Uterus (tissue), 2 donors: ENCODE measurements at regions not wholly inside any gene's neighbourhood (a gene's known extent, or its start where the extent isn't known, plus 50 kb on each side); places are given as distances from the start of the nearest gene placed in this dataset.

Source experiments
- POLR2A ChIP-seq, 2 donors: fragments of 450-650 bp; IDR thresholded peaks; one replicate each; pipeline ENCODE4 v1.6.1; 2016; ENCODE audit warnings: antibody characterized with exemption in 2 of 2, mild to moderate bottlenecking in 1 of 2, moderate library complexity in 1 of 2
- TF ChIP-seq, protein P1 (sequence below), 4 experiments: fragments of 200-600 bp in 2 of 4; fragments of 450-650 bp in 2 of 4; sonication (generic) in 2 of 4; IDR thresholded peaks; one replicate each; pipeline ENCODE4 v1.5.1; 2016 to 2019; ENCODE audit warnings: antibody characterized with exemption in 4 of 4, mild to moderate bottlenecking in 2 of 4, moderate library complexity in 1 of 4

DNA sequence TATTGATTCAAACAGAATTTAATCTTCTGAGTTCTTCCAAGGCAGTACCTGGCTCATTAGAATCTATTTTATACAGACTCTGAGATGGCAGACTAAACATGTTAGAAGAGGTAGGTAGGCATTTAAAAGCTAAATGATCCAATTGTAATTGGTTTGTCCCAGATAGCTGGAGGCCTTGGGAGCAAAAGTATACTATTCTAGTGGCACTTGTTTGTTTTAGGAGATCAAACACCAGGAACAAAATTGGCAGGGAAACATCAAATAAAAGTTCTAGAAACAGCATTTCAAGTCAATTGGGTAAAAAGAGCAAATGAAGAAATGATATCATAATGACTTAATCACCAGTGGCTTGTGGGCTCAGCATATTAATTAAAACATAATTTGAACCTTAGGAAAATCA lies 521.4 kb downstream of the PRR16 start:
- TF ChIP-seq, protein P1, sequence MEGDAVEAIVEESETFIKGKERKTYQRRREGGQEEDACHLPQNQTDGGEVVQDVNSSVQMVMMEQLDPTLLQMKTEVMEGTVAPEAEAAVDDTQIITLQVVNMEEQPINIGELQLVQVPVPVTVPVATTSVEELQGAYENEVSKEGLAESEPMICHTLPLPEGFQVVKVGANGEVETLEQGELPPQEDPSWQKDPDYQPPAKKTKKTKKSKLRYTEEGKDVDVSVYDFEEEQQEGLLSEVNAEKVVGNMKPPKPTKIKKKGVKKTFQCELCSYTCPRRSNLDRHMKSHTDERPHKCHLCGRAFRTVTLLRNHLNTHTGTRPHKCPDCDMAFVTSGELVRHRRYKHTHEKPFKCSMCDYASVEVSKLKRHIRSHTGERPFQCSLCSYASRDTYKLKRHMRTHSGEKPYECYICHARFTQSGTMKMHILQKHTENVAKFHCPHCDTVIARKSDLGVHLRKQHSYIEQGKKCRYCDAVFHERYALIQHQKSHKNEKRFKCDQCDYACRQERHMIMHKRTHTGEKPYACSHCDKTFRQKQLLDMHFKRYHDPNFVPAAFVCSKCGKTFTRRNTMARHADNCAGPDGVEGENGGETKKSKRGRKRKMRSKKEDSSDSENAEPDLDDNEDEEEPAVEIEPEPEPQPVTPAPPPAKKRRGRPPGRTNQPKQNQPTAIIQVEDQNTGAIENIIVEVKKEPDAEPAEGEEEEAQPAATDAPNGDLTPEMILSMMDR (IDR thresholded peaks at IDR 0.05), result no peak
- no peak for TF ChIP-seq POLR2A (IDR thresholded peaks at IDR 0.05)
